Neural progenitor cell (in vitro differentiated cells): ENCODE measurements at regions not wholly inside any gene's neighbourhood (a gene's known extent, or its start where the extent isn't known, plus 50 kb on each side); places are given as distances from the start of the nearest gene placed in this dataset.

Experiments used
- DNase-seq: peaks from one replicate; pipeline ENCODE4 v3.0.0-alpha.2; 2016; ENCODE audit warnings: low spot score
- H2AFZ ChIP-seq: fragments of 200-600 bp; sonication (generic); replicated peaks from 2 replicates; pipeline ENCODE4 v1.6.1; 2016; ENCODE audit warnings: antibody characterized with exemption
- H3F3A ChIP-seq: fragments of 200-600 bp; sonication (generic); 2 replicates; pipeline ENCODE4 v1.6.1; 2016; ENCODE audit warnings: antibody characterized with exemption, low read depth
- H3K27ac ChIP-seq: fragments of 200-600 bp; sonication (generic); 2 replicates; pipeline ENCODE4 v1.5.1; 2016; ENCODE audit warnings: mild to moderate bottlenecking
- H3K27me3 ChIP-seq: fragments of 200-600 bp; sonication (generic); 2 replicates; pipeline ENCODE4 v1.6.1; 2016; ENCODE audit warnings: mild to moderate bottlenecking, moderate library complexity
- H3K36me3 ChIP-seq: fragments of 200-600 bp; sonication (generic); 2 replicates; pipeline ENCODE4 v1.5.1; 2016
- H3K4me1 ChIP-seq: fragments of 200-600 bp; sonication (generic); 2 replicates; pipeline ENCODE4 v1.6.1; 2016; ENCODE audit warnings: mixed run types
- H3K4me2 ChIP-seq: fragments of 200-600 bp; sonication (generic); 2 replicates; pipeline ENCODE4 v1.6.1; 2016
- H3K4me3 ChIP-seq: fragments of 200-600 bp; sonication (generic); 2 replicates; pipeline ENCODE4 v1.5.1; 2016
- H3K79me2 ChIP-seq: fragments of 200-600 bp; sonication (generic); 2 replicates; pipeline ENCODE4 v1.6.1; 2016; ENCODE audit warnings: low read depth
- H3K9ac ChIP-seq: fragments of 200-600 bp; sonication (generic); 2 replicates; pipeline ENCODE4 v1.6.1; 2016
- H3K9me3 ChIP-seq: fragments of 200-600 bp; sonication (generic); 2 replicates; pipeline ENCODE4 v1.5.1; 2016; ENCODE audit warnings: low read depth
- H4K20me1 ChIP-seq: fragments of 200-600 bp; sonication (generic); 2 replicates; pipeline ENCODE4 v1.6.1; 2016; ENCODE audit warnings: low read depth
- H3K27ac Mint-ChIP-seq: 3 replicates; pipeline ENCODE4 v1.8.0; 2021; ENCODE audit warnings: mixed read lengths
- H3K27me3 Mint-ChIP-seq: 2 replicates; pipeline ENCODE4 v1.8.0; 2022; ENCODE audit warnings: low read depth, mild to moderate bottlenecking, inconsistent platforms, moderate library complexity, mixed read lengths; ENCODE audit not compliant: insufficient read depth
- H3K36me3 Mint-ChIP-seq: 3 replicates; pipeline ENCODE4 v1.8.0; 2021; ENCODE audit warnings: mixed read lengths
- H3K4me1 Mint-ChIP-seq: 3 replicates; pipeline ENCODE4 v1.8.0; 2021; ENCODE audit warnings: mixed read lengths
- H3K4me3 Mint-ChIP-seq: 3 replicates; pipeline ENCODE4 v1.8.0; 2021; ENCODE audit warnings: mild to moderate bottlenecking, moderate library complexity, mixed read lengths
- H3K9me3 Mint-ChIP-seq: 3 replicates; pipeline ENCODE4 v1.8.0; 2020; ENCODE audit warnings: mixed read lengths
- CTCF ChIP-seq: fragments of 200-600 bp; sonication (generic); IDR thresholded peaks from 2 replicates; pipeline ENCODE4 v1.5.1; 2017; ENCODE audit warnings: antibody characterized with exemption, mild to moderate bottlenecking
- EZH2 ChIP-seq: fragments of 200-600 bp; sonication (generic); IDR thresholded peaks from 2 replicates; pipeline ENCODE4 v1.6.1; 2017; ENCODE audit warnings: antibody characterized with exemption, mild to moderate bottlenecking, moderate library complexity
- EZH2phosphoT487 ChIP-seq: fragments of 200-600 bp; sonication (generic); IDR thresholded peaks from 2 replicates; pipeline ENCODE4 v1.6.1; 2017; ENCODE audit warnings: antibody characterized with exemption

GRCh38 chr6:90425161-90425641 is 128.6 kb upstream of the BACH2 start:
- no peak overlapping the region for H3K9ac ChIP-seq
- H3K4me3 Mint-ChIP-seq: no peak overlapping the region
- H3K27me3 Mint-ChIP-seq: peaks cover 2% of the 10 kb centered on the region

GRCh38 chr6:90424580-90424979 is 127.9 kb upstream of the BACH2 start:
- H3K36me3 Mint-ChIP-seq: peaks cover 4% of the 10 kb centered on the region
- no peak overlapping the region for H2AFZ ChIP-seq
- H3K79me2 ChIP-seq: no peaks in the 10 kb centered on the region
- no peak overlapping the region for H3K4me3 ChIP-seq
- H3K4me3 Mint-ChIP-seq: no peak overlapping the region
- TF ChIP-seq EZH2: no peak
- no peak for TF ChIP-seq EZH2phosphoT487
- H3K4me1 Mint-ChIP-seq: peaks cover 2% of the 10 kb centered on the region
- no peaks in the 10 kb centered on the region for H3F3A ChIP-seq
- H3K9ac ChIP-seq: no peak overlapping the region
- H3K27ac ChIP-seq: no peak overlapping the region
- H3K9me3 ChIP-seq: peaks cover 8% of the 10 kb centered on the region
- no peak overlapping the region for H3K4me2 ChIP-seq
- H3K36me3 ChIP-seq: no peaks in the 10 kb centered on the region
- peaks cover 11% of the 10 kb centered on the region for H3K9me3 Mint-ChIP-seq
- H3K27me3 Mint-ChIP-seq: peaks cover 2% of the 10 kb centered on the region
- H4K20me1 ChIP-seq: no peaks in the 10 kb centered on the region
- H3K27me3 ChIP-seq: no peaks in the 10 kb centered on the region
- H3K4me1 ChIP-seq: no peaks in the 10 kb centered on the region
- DNase-seq: no peak
- H3K27ac Mint-ChIP-seq: no peak overlapping the region

More at GRCh38 chr6:90425161-90425641, 128.6 kb upstream of the BACH2 start:
- no peak for TF ChIP-seq CTCF
- TF ChIP-seq EZH2: no peak
- no peak for TF ChIP-seq EZH2phosphoT487
- Histone ChIP-seq H3F3A (no peaks in the 10 kb centered on the region), H3K4me3 (no peak overlapping the region), H3K27ac (no peak overlapping the region), H3K9me3 (peaks cover 14% of the 10 kb centered on the region), H3K79me2 (no peaks in the 10 kb centered on the region), H3K27me3 (no peaks in the 10 kb centered on the region), H3K36me3 (no peaks in the 10 kb centered on the region), H2AFZ (no peak overlapping the region), H4K20me1 (no peaks in the 10 kb centered on the region), H3K4me1 (no peaks in the 10 kb centered on the region), H3K4me2 (no peak overlapping the region)
- Mint-ChIP-seq H3K4me1 (no peaks in the 10 kb centered on the region), H3K9me3 (peaks cover 11% of the 10 kb centered on the region), H3K36me3 (peaks cover 4% of the 10 kb centered on the region), H3K27ac (no peak overlapping the region)
- DNase-seq: no peak

- H3K4me1 ChIP-seq: no peaks in the 10 kb centered on the region
- Mint-ChIP-seq H3K4me1 (peaks cover 2% of the 10 kb centered on the region), H3K9me3 (peaks cover 4% of the 10 kb centered on the region), H3K27ac (no peak overlapping the region), H3K4me3 (no peak overlapping the region), H3K36me3 (no peaks in the 10 kb centered on the region), H3K27me3 (peaks cover 2% of the 10 kb centered on the region)
- H3K27me3 ChIP-seq: no peaks in the 10 kb centered on the region
- no peaks in the 10 kb centered on the region for H3K79me2 ChIP-seq
- no peak for DNase-seq
- H3K9ac ChIP-seq: no peak overlapping the region
- no peak overlapping the region for H3K27ac ChIP-seq
- H4K20me1 ChIP-seq: no peaks in the 10 kb centered on the region
- no peaks in the 10 kb centered on the region for H3K36me3 ChIP-seq
- no peak overlapping the region for H2AFZ ChIP-seq
- no peak for TF ChIP-seq EZH2phosphoT487
- no peaks in the 10 kb centered on the region for H3K9me3 ChIP-seq
- no peaks in the 10 kb centered on the region for H3F3A ChIP-seq
- no peak overlapping the region for H3K4me3 ChIP-seq
- H3K4me2 ChIP-seq: no peak overlapping the region
Measured at GRCh38 chr6:90421666-90422065, 125.0 kb upstream of the BACH2 start.

GRCh38 chr6:90420500-90420899 is 123.9 kb upstream of the BACH2 start:
- Histone ChIP-seq H3K27me3 (no peaks in the 10 kb centered on the region), H3K4me3 (no peak overlapping the region), H3K27ac (no peak overlapping the region), H3K9me3 (no peaks in the 10 kb centered on the region), H3K36me3 (no peaks in the 10 kb centered on the region), H2AFZ (no peak overlapping the region), H3K79me2 (no peaks in the 10 kb centered on the region), H3K4me1 (no peaks in the 10 kb centered on the region), H3K4me2 (no peak overlapping the region), H3F3A (no peaks in the 10 kb centered on the region), H4K20me1 (no peaks in the 10 kb centered on the region), H3K9ac (no peak overlapping the region)
- DNase-seq: no peak
- H3K4me3 Mint-ChIP-seq: no peak overlapping the region
- no peaks in the 10 kb centered on the region for H3K36me3 Mint-ChIP-seq
- H3K27ac Mint-ChIP-seq: no peak overlapping the region
- no peak for TF ChIP-seq EZH2
- peaks cover 2% of the 10 kb centered on the region for H3K27me3 Mint-ChIP-seq
- H3K9me3 Mint-ChIP-seq: peaks cover 3% of the 10 kb centered on the region
- peaks cover 2% of the 10 kb centered on the region for H3K4me1 Mint-ChIP-seq

- H3K9ac ChIP-seq: no peak overlapping the region
- no peak overlapping the region for H3K4me3 ChIP-seq
- H3K4me1 Mint-ChIP-seq: peaks cover 26% of the 10 kb centered on the region
- H3K36me3 Mint-ChIP-seq: no peaks in the 10 kb centered on the region
- H3K36me3 ChIP-seq: no peaks in the 10 kb centered on the region
- TF ChIP-seq EZH2: no peak
- no peak for TF ChIP-seq EZH2phosphoT487
- no peak for TF ChIP-seq CTCF
- no peaks in the 10 kb centered on the region for H3K9me3 ChIP-seq
- H3K4me2 ChIP-seq: no peak overlapping the region
- H3K4me3 Mint-ChIP-seq: no peak overlapping the region
- peaks cover 3% of the 10 kb centered on the region for H3K9me3 Mint-ChIP-seq
- no peaks in the 10 kb centered on the region for H3K27me3 ChIP-seq
- peaks cover 19% of the 10 kb centered on the region for H3K4me1 ChIP-seq
- no peak for DNase-seq
- H4K20me1 ChIP-seq: no peaks in the 10 kb centered on the region
- H3K27me3 Mint-ChIP-seq: peaks cover 2% of the 10 kb centered on the region
- H3F3A ChIP-seq: peaks cover 17% of the 10 kb centered on the region
- H3K27ac ChIP-seq: no peak overlapping the region
- no peak overlapping the region for H2AFZ ChIP-seq
- H3K27ac Mint-ChIP-seq: no peak overlapping the region
- no peaks in the 10 kb centered on the region for H3K79me2 ChIP-seq
Measured at GRCh38 chr6:90417385-90417784, 120.7 kb upstream of the BACH2 start.
